Mesendoderm (in vitro differentiated cells): ENCODE measurements at regions not wholly inside any gene's neighbourhood (a gene's known extent, or its start where the extent isn't known, plus 50 kb on each side); places are given as distances from the start of the nearest gene placed in this dataset.

Experiments
- DNase-seq: peaks from one replicate; pipeline ENCODE4 v3.0.0; 2013
- H2AK5ac ChIP-seq: 2 replicates; pipeline ENCODE4 v1.6.1; 2013; ENCODE audit warnings: low read length, inconsistent platforms
- H2BK120ac ChIP-seq: 2 replicates; pipeline ENCODE4 v1.6.1; 2013; ENCODE audit warnings: low read depth, mild to moderate bottlenecking, low read length, moderate library complexity, mixed read lengths
- H2BK15ac ChIP-seq: replicated peaks from 2 replicates; pipeline ENCODE4 v1.6.1; 2013; ENCODE audit warnings: low read depth, mild to moderate bottlenecking, moderate library complexity
- H2BK5ac ChIP-seq: 2 replicates; pipeline ENCODE4 v1.6.1; 2013; ENCODE audit warnings: low read length, inconsistent platforms
- H3K18ac ChIP-seq: 2 replicates; pipeline ENCODE4 v1.6.1; 2013; ENCODE audit warnings: mild to moderate bottlenecking, low read length, mixed read lengths
- H3K23ac ChIP-seq: one replicate; pipeline ENCODE4 v1.6.1; 2013; ENCODE audit warnings: low read length
- H3K27ac ChIP-seq: 2 replicates; pipeline ENCODE4 v1.5.1; 2013; ENCODE audit warnings: low read depth, mild to moderate bottlenecking, inconsistent platforms, low read length, moderate library complexity
- H3K27me3 ChIP-seq: 2 replicates; pipeline ENCODE4 v1.6.1; 2013; ENCODE audit warnings: low read length, control low read depth, mild to moderate bottlenecking, inconsistent platforms; ENCODE audit not compliant: insufficient read depth, poor library complexity
- H3K36me3 ChIP-seq: 2 replicates; pipeline ENCODE4 v1.6.1; 2013; ENCODE audit warnings: low read length, inconsistent platforms; ENCODE audit not compliant: control insufficient read depth, insufficient read depth
- H3K4ac ChIP-seq: one replicate; pipeline ENCODE4 v1.6.1; 2013; ENCODE audit warnings: low read depth, mild to moderate bottlenecking, low read length, moderate library complexity
- H3K4me1 ChIP-seq: 2 replicates; pipeline ENCODE4 v1.6.1; 2013; ENCODE audit warnings: low read depth, low read length, inconsistent platforms; ENCODE audit not compliant: control insufficient read depth
- H3K4me2 ChIP-seq: 2 replicates; pipeline ENCODE4 v1.6.1; 2013; ENCODE audit warnings: low read length
- H3K4me3 ChIP-seq: 2 replicates; pipeline ENCODE4 v1.5.1; 2013; ENCODE audit warnings: mild to moderate bottlenecking, low read length
- H3K56ac ChIP-seq: one replicate; pipeline ENCODE4 v1.6.1; 2013; ENCODE audit warnings: low read length
- H3K79me1 ChIP-seq: 2 replicates; pipeline ENCODE4 v1.6.1; 2013; ENCODE audit warnings: low read length, inconsistent platforms
- H3K79me2 ChIP-seq: 2 replicates; pipeline ENCODE4 v1.6.1; 2013; ENCODE audit warnings: mild to moderate bottlenecking, low read length; ENCODE audit not compliant: control insufficient read depth, insufficient read depth
- H3K9ac ChIP-seq: 2 replicates; pipeline ENCODE4 v1.6.1; 2013; ENCODE audit warnings: low read length, inconsistent platforms
- H4K5ac ChIP-seq: one replicate; pipeline ENCODE4 v1.6.1; 2013; ENCODE audit warnings: low read length
- H4K8ac ChIP-seq: one replicate; pipeline ENCODE4 v1.6.1; 2013; ENCODE audit warnings: low read depth, mild to moderate bottlenecking, control low read depth, low read length, moderate library complexity
- WGBS: extraction: QIAGEN DNeasy Blood & Tissue Kit; methylation state at CpG from one replicate; pipeline ENCODE4 v1.1.7; 2013; ENCODE audit warnings: low lambda C conversion rate, missing lambda C conversion rate; ENCODE audit not compliant: insufficient coverage; ENCODE audit errors: extremely low coverage; 5-methylcytosine and 5-hydroxymethylcytosine counted together

DNA sequence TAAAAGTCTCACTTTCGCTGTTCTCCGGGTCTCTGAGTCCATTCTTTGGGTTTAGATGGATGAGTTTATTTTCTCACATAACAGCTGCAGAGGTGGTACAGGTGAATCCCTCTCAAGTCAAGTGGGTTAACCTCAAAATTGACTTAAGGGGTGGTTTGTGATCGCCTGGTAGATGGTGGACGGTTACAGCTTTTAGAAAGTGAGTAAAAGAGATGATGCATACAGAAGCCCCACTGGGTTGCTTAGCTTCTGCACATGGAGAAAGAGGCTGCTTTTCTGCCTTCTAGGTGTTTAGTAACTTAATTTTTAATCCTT, 146.7 kb downstream of the TRIM27 start:
- Histone ChIP-seq H3K27me3 (peaks cover 36% of the 10 kb centered on the region), H3K36me3 (no peaks in the 10 kb centered on the region), H3K4me2 (peak overlapping the region; percentile 0), H2BK15ac (no peak overlapping the region), H3K79me1 (no peaks in the 10 kb centered on the region), H3K4ac (no peak overlapping the region), H3K4me3 (no peak overlapping the region), H3K23ac (no peak overlapping the region), H2BK120ac (no peak overlapping the region), H3K27ac (no peak overlapping the region), H4K5ac (no peak overlapping the region), H3K56ac (no peak overlapping the region), H2BK5ac (no peak overlapping the region), H3K79me2 (no peaks in the 10 kb centered on the region), H3K9ac (no peak overlapping the region), H3K4me1 (peaks cover 2% of the 10 kb centered on the region), H2AK5ac (no peak overlapping the region), H4K8ac (no peak overlapping the region), H3K18ac (no peak overlapping the region)
- DNase-seq, result no peak
- no CpG with 5 or more reads among the region's 4 CpGs for WGBS

DNA sequence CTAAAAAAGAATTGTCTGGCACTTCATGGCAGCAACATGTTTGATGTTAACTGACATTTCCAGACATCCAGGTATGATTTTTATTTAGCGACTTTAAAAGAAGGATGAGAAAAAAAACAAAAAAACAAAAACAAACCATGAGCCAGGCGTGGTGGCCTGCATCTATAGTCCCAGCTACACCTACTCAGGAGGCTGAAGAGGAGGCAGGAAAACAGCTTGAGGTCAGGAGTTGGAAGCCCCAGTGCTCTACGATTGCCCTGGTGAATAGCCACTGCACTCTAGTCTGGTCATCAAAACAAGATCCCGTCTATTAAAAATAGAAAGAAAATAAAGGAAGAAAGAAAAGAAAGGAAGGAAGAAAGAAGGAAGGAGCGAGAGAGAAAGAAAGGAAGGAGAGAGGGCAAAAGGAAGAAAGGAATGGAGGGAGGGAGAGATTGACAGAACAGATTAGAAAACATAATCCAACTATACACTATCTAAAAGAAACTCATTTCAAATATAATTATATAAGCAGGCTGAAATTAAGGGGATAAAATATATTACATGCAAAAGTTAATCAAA, 141.6 kb downstream of the TRIM27 start:
- H3K4me3 ChIP-seq, result no peak overlapping the region
- H3K79me1 ChIP-seq, result no peaks in the 10 kb centered on the region
- no peaks in the 10 kb centered on the region for H3K79me2 ChIP-seq
- H3K4me2 ChIP-seq, result no peak overlapping the region
- peaks cover 41% of the 10 kb centered on the region for H3K27me3 ChIP-seq
- no peaks in the 10 kb centered on the region for H3K36me3 ChIP-seq
- no peak overlapping the region for H2AK5ac ChIP-seq
- no peak overlapping the region for H3K27ac ChIP-seq
- no peak for DNase-seq
- no peak overlapping the region for H3K9ac ChIP-seq
- H3K4me1 ChIP-seq, result no peaks in the 10 kb centered on the region
- H3K4ac ChIP-seq, result no peak overlapping the region
- H3K18ac ChIP-seq, result no peak overlapping the region
- no peak overlapping the region for H4K8ac ChIP-seq
- H3K56ac ChIP-seq, result no peak overlapping the region
- H2BK5ac ChIP-seq, result no peak overlapping the region
- no peak overlapping the region for H4K5ac ChIP-seq
- WGBS, result no CpG with 5 or more reads among the region's 5 CpGs
- no peak overlapping the region for H2BK15ac ChIP-seq
- no peak overlapping the region for H2BK120ac ChIP-seq
- H3K23ac ChIP-seq, result no peak overlapping the region

DNA sequence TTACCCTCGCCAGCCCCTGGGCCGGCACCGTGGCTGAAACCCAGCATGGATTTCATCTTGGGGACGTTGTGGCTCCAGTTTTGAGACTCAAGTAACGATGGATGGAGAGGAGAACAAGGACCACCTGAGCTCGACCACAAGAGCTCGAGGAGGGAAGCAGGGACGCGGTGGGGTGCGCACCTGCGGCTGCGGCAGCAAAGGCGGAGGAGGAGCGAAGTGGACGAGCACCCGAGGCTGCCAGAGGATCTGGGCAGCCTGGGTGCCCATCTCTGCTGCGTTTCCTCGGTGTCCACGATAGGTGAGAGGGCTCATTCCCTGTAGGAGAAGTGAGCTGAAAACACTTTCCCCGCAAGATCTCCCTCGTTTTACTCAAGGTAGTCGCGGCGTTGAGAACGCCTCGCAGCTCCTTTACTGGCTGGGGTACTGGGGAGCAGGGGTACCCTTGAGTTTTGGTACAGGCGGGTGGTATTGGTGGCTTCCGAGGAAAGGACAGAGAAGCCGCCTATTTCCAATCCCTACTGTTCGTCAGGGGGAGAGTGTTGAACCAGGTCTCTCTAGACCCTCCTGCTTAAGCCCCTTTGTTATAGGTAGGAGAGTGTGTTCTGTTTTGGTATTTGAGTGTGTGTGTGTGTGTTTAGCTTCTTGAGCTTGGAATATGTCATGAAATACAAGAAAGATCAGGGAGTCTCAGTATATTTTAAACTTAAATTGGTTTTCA, 137.7 kb downstream of the TRIM27 start:
- H3K36me3 ChIP-seq, result no peaks in the 10 kb centered on the region
- H3K56ac ChIP-seq, result no peak overlapping the region
- H3K79me2 ChIP-seq, result no peaks in the 10 kb centered on the region
- H3K4ac ChIP-seq, result no peak overlapping the region
- H3K4me3 ChIP-seq, result no peak overlapping the region
- H4K8ac ChIP-seq, result no peak overlapping the region
- H4K5ac ChIP-seq, result no peak overlapping the region
- H2BK120ac ChIP-seq, result no peak overlapping the region
- peaks cover 44% of the 10 kb centered on the region for H3K27me3 ChIP-seq
- no peak for DNase-seq
- H3K18ac ChIP-seq, result no peak overlapping the region
- H2BK5ac ChIP-seq, result no peak overlapping the region
- H2BK15ac ChIP-seq, result no peak overlapping the region
- no peak overlapping the region for H3K4me2 ChIP-seq
- no peaks in the 10 kb centered on the region for H3K4me1 ChIP-seq
- H3K27ac ChIP-seq, result no peak overlapping the region
- no CpG with 5 or more reads among the region's 30 CpGs for WGBS
- no peak overlapping the region for H3K9ac ChIP-seq
- H3K79me1 ChIP-seq, result no peaks in the 10 kb centered on the region
- H2AK5ac ChIP-seq, result no peak overlapping the region
- H3K23ac ChIP-seq, result no peak overlapping the region

DNA sequence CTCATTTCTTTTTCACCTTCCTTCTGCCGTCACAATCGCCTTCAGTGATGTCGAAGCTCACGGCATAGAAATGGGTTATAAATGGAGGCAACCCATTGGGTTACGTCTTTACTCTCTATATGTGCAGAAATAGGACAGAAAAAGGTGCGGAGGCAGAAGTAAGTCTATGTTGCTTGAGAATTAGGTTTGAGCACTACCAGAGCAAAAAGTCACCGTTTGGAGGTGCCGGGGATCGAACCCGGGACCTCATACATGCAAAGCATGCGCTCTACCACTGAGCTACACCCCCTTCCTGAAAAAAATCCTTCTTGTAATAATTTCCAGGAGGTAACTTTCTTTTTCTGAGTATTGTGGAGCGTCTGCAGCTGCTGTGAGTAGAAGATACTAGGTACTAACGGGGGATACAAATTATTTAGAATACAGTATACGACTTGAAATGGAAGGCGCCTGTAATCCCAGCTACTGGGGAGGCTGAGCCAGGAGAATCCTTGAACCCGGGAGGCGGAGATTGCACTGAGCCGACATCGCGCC, 134.2 kb downstream of the TRIM27 start:
- DNase-seq, result peak; percentile 80
- no peak overlapping the region for H3K9ac ChIP-seq
- H3K27me3 ChIP-seq, result peaks cover 35% of the 10 kb centered on the region
- H3K27ac ChIP-seq, result no peak overlapping the region
- H2AK5ac ChIP-seq, result no peak overlapping the region
- H2BK15ac ChIP-seq, result no peak overlapping the region
- H4K8ac ChIP-seq, result no peak overlapping the region
- peak overlapping the region; percentile 31 for H3K4me3 ChIP-seq
- no peaks in the 10 kb centered on the region for H3K79me2 ChIP-seq
- no peak overlapping the region for H3K4ac ChIP-seq
- no peaks in the 10 kb centered on the region for H3K36me3 ChIP-seq
- no peak overlapping the region for H4K5ac ChIP-seq
- no CpG with 5 or more reads among the region's 20 CpGs for WGBS
- H3K4me2 ChIP-seq, result peak overlapping the region; percentile 19
- no peak overlapping the region for H3K23ac ChIP-seq
- H3K79me1 ChIP-seq, result no peaks in the 10 kb centered on the region
- H2BK5ac ChIP-seq, result no peak overlapping the region
- no peaks in the 10 kb centered on the region for H3K4me1 ChIP-seq
- no peak overlapping the region for H2BK120ac ChIP-seq
- H3K18ac ChIP-seq, result no peak overlapping the region
- no peak overlapping the region for H3K56ac ChIP-seq

DNA sequence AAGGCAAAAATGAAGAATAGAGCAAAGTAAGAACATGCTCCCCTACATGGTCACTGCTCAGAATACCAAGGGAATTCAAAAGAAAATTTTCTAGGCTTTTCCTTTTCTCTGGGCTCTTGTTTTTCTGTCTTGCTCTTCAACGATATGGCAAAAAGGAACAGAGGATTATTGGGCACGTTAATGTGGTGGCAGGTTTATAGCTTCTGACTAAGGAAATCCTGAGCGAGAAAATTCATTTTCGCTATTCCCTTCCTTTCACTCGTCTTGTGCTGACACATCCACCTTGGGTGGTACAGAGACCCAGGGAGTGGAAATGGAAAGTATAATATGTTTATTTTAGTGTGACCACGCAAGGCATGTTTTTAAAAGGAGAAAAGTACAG, 132.8 kb downstream of the TRIM27 start:
- H3K4me2 ChIP-seq, result no peak overlapping the region
- DNase-seq, result no peak
- H3K4me3 ChIP-seq, result no peak overlapping the region
- H3K9ac ChIP-seq, result no peak overlapping the region
- no peaks in the 10 kb centered on the region for H3K36me3 ChIP-seq
- no peaks in the 10 kb centered on the region for H3K79me2 ChIP-seq
- no peak overlapping the region for H3K18ac ChIP-seq
- H3K4ac ChIP-seq, result no peak overlapping the region
- no CpG with 5 or more reads among the region's 6 CpGs for WGBS
- H4K5ac ChIP-seq, result no peak overlapping the region
- H3K23ac ChIP-seq, result no peak overlapping the region
- no peak overlapping the region for H2AK5ac ChIP-seq
- H3K56ac ChIP-seq, result no peak overlapping the region
- no peaks in the 10 kb centered on the region for H3K79me1 ChIP-seq
- no peaks in the 10 kb centered on the region for H3K4me1 ChIP-seq
- H2BK5ac ChIP-seq, result no peak overlapping the region
- peaks cover 36% of the 10 kb centered on the region for H3K27me3 ChIP-seq
- no peak overlapping the region for H4K8ac ChIP-seq
- no peak overlapping the region for H2BK15ac ChIP-seq
- H2BK120ac ChIP-seq, result no peak overlapping the region
- H3K27ac ChIP-seq, result no peak overlapping the region
